H1 (cell line): ENCODE measurements at regions not wholly inside any gene's neighbourhood (a gene's known extent, or its start where the extent isn't known, plus 50 kb on each side); places are given as distances from the start of the nearest gene placed in this dataset.

Experiments
- CHD7 ChIP-seq: fragments of 300-600 bp; sonication (generic); IDR thresholded peaks from 2 replicates; pipeline ENCODE4 v1.7.1; 2012; ENCODE audit warnings: low read length, moderate library complexity, mild to moderate bottlenecking, inconsistent platforms; ENCODE audit not compliant: insufficient replicate concordance
- ZNF274 ChIP-seq: IDR thresholded peaks from 2 replicates; pipeline ENCODE4 v1.7.0; 2012; ENCODE audit warnings: low read length, borderline replicate concordance; ENCODE audit errors: extremely low read depth

- no peak for TF ChIP-seq CHD7
- no peak for TF ChIP-seq ZNF274
Observed at GRCh38 chr21:16425376-16425775, 695.6 kb downstream of the USP25 start (continued).
